ENCODE measurements at regions not wholly inside any gene's neighbourhood (a gene's known extent, or its start where the extent isn't known, plus 50 kb on each side); places are given as distances from the start of the nearest gene placed in this dataset.

- TF ChIP-seq CTCF (IDR thresholded peaks at IDR 0.05) (no peak), POLR2A (IDR thresholded peaks at IDR 0.05) (no peak)
Measured at GRCh38 chr5:152990649-152991048, 499.8 kb upstream of the GRIA1 start.
